Tibial nerve (tissue), 4 donors: ENCODE measurements at regions not wholly inside any gene's neighbourhood (a gene's known extent, or its start where the extent isn't known, plus 50 kb on each side); places are given as distances from the start of the nearest gene placed in this dataset.

Source experiments
- EP300 ChIP-seq, 2 donors: sonication (generic); formaldehyde crosslinking; IDR thresholded peaks; one replicate each; pipeline ENCODE4 v1.6.1; 2017; ENCODE audit warnings: antibody characterized with exemption in 2 of 2, mild to moderate bottlenecking in 1 of 2
- POLR2A ChIP-seq, 2 donors: fragments of 450-650 bp; IDR thresholded peaks; one replicate each; pipeline ENCODE4 v1.6.1; 2017; ENCODE audit warnings: antibody characterized with exemption in 2 of 2, mild to moderate bottlenecking in 2 of 2, moderate library complexity in 2 of 2
- TF ChIP-seq, protein P1 (sequence below), 5 experiments: fragments of 200-600 bp in 3 of 5; fragments of 450-650 bp in 2 of 5; sonication (generic) in 3 of 5; IDR thresholded peaks; one replicate each; pipeline ENCODE4 v1.5.1; 2016 to 2019; ENCODE audit warnings: antibody characterized with exemption in 5 of 5, mild to moderate bottlenecking in 3 of 5, moderate library complexity in 2 of 5

DNA sequence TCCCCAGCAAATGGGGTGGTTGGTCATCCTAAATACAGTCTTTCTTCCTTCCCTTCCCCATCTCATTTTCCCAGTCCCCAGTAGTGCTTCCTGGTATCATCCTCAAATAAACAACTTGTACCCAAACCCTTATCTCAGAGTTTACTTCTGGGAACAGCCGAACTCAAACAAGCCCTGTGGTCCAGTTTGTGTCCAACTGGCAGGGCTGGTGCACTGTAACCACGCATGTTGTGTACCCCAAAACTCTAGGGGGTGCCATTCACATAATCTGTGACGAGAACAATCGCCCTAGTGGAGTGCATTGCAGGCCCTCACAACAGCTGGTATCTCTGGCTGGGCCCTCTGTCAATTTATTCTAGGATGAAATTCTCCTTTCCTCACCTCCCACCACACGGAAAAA is 366.2 kb downstream of the TNS1 start:
- TF ChIP-seq POLR2A (IDR thresholded peaks at IDR 0.05), result no peak
- TF ChIP-seq, protein P1, sequence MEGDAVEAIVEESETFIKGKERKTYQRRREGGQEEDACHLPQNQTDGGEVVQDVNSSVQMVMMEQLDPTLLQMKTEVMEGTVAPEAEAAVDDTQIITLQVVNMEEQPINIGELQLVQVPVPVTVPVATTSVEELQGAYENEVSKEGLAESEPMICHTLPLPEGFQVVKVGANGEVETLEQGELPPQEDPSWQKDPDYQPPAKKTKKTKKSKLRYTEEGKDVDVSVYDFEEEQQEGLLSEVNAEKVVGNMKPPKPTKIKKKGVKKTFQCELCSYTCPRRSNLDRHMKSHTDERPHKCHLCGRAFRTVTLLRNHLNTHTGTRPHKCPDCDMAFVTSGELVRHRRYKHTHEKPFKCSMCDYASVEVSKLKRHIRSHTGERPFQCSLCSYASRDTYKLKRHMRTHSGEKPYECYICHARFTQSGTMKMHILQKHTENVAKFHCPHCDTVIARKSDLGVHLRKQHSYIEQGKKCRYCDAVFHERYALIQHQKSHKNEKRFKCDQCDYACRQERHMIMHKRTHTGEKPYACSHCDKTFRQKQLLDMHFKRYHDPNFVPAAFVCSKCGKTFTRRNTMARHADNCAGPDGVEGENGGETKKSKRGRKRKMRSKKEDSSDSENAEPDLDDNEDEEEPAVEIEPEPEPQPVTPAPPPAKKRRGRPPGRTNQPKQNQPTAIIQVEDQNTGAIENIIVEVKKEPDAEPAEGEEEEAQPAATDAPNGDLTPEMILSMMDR (IDR thresholded peaks at IDR 0.05), result no peak
- no peak for TF ChIP-seq EP300 (IDR thresholded peaks at IDR 0.05)
